CD4-positive, alpha-beta T cell treated with Interleukin-6 at 100 ng/mL for 8 hours (primary cell): ENCODE measurements at regions not wholly inside any gene's neighbourhood (a gene's known extent, or its start where the extent isn't known, plus 50 kb on each side); places are given as distances from the start of the nearest gene placed in this dataset.

Source experiments
- DNase-seq: peaks from one replicate; pipeline ENCODE4 v3.0.0-alpha.2; 2020; ENCODE audit warnings: mixed read lengths, low spot score

- no peak for DNase-seq
These were observed 89.9 kb downstream of the TSEN15 start for GRCh38 chr1:184141361-184141880.

- no peak for DNase-seq
These were observed 91.9 kb downstream of the TSEN15 start for GRCh38 chr1:184143449-184143848.

- no peak for DNase-seq
These were observed 93.6 kb downstream of the TSEN15 start for GRCh38 chr1:184145083-184145482.

GRCh38 chr1:184146202-184146601 lies 94.7 kb downstream of the TSEN15 start:
- no peak for DNase-seq

- no peak for DNase-seq
These were observed 99.4 kb downstream of the TSEN15 start for GRCh38 chr1:184150776-184151531.

- DNase-seq: no peak
These were observed 100.9 kb downstream of the TSEN15 start for GRCh38 chr1:184152434-184152898.

GRCh38 chr1:184152974-184153373 lies 101.4 kb downstream of the TSEN15 start:
- DNase-seq: no peak

GRCh38 chr1:184153731-184154130 lies 102.2 kb downstream of the TSEN15 start:
- DNase-seq: no peak

GRCh38 chr1:184156521-184157393 lies 105.2 kb downstream of the TSEN15 start:
- no peak for DNase-seq

- DNase-seq: no peak
These were observed 105.8 kb downstream of the TSEN15 start for GRCh38 chr1:184157394-184157742.

GRCh38 chr1:184158896-184159681 lies 107.6 kb downstream of the TSEN15 start:
- DNase-seq: no peak

- no peak for DNase-seq
These were observed 108.7 kb downstream of the TSEN15 start for GRCh38 chr1:184160236-184160635.

- DNase-seq: no peak
These were observed 109.7 kb downstream of the TSEN15 start for GRCh38 chr1:184161071-184161698.

GRCh38 chr1:184162281-184162680 lies 110.8 kb downstream of the TSEN15 start:
- DNase-seq: no peak

- DNase-seq: no peak
These were observed 112.3 kb downstream of the TSEN15 start for GRCh38 chr1:184163674-184164465.

GRCh38 chr1:184164536-184164935 lies 113.0 kb downstream of the TSEN15 start:
- DNase-seq: no peak

- no peak for DNase-seq
These were observed 115.0 kb downstream of the TSEN15 start for GRCh38 chr1:184166485-184166884.

- DNase-seq: no peak
These were observed 115.8 kb downstream of the TSEN15 start for GRCh38 chr1:184167352-184167751.

GRCh38 chr1:184170719-184171118 lies 119.2 kb downstream of the TSEN15 start:
- no peak for DNase-seq

GRCh38 chr1:184176058-184176457 lies 124.5 kb downstream of the TSEN15 start:
- no peak for DNase-seq

- DNase-seq: no peak
These were observed 129.5 kb downstream of the TSEN15 start for GRCh38 chr1:184181044-184181443.
